ENCODE measurements at regions not wholly inside any gene's neighbourhood (a gene's known extent, or its start where the extent isn't known, plus 50 kb on each side); places are given as distances from the start of the nearest gene placed in this dataset.

- Histone ChIP-seq H3K9me3 (replicated peaks in 1 of 2; ENCODE audit: control insufficient read depth in 1 of 2, insufficient read depth in 1 of 2, low read length in 2 of 2) (no peaks in the 10 kb centered on the region), H3K27me3 (ENCODE audit: control insufficient read depth in 2 of 2, insufficient read depth in 2 of 2, low read length in 2 of 2) (no peaks in the 10 kb centered on the region), H3K4me2 (replicated peaks; ENCODE audit: extremely low read depth, low read length, poor library complexity, severe bottlenecking) (no peak overlapping the region), H4K20me1 (ENCODE audit: insufficient read depth, low read length) (no peaks in the 10 kb centered on the region), H3K27ac (ENCODE audit: low read depth in 1 of 2, low read length in 2 of 2) (no peak overlapping the region), H3K9ac (ENCODE audit: insufficient read depth, low read length, poor library complexity, severe bottlenecking) (no peak overlapping the region), H3K4me3 (replicated peaks in 1 of 3; ENCODE audit: low read depth in 2 of 3, low read length in 3 of 3) (no peak overlapping the region), H3K79me2 (ENCODE audit: insufficient read depth, low read length) (no peaks in the 10 kb centered on the region), H3K4me1 (ENCODE audit: control insufficient read depth in 1 of 2, insufficient read depth in 2 of 2, low read length in 2 of 2) (no peaks in the 10 kb centered on the region), H2AFZ (ENCODE audit: insufficient read depth, low read depth, low read length, poor library complexity, severe bottlenecking) (no peak overlapping the region), H3K36me3 (replicated peaks in 1 of 2; ENCODE audit: control insufficient read depth in 1 of 2, insufficient read depth in 2 of 2, low read length in 2 of 2) (no peaks in the 10 kb centered on the region)
- H3K4me1 Mint-ChIP-seq, result no peaks in the 10 kb centered on the region
- H3K27ac Mint-ChIP-seq, result no peak overlapping the region
- peaks cover 3 to 4% (median 4%) of the 10 kb centered on the region in 3 donors for H3K27me3 Mint-ChIP-seq (ENCODE audit: low read depth in 3 of 3)
- H3K36me3 Mint-ChIP-seq, result no peaks in the 10 kb centered on the region
- peaks cover 0 to 12% (median 3%) of the 10 kb centered on the region in 7 donors for H3K9me3 Mint-ChIP-seq
- intact Hi-C loops (cut with micrococcal nuclease), result no loop called here
- no CpG with 5 or more reads among the region's 2 CpGs for WGBS (ENCODE audit: insufficient coverage)
- no peak for TF ChIP-seq CTCF (IDR thresholded peaks at IDR 0.05)
- no peak overlapping the region for H3K4me3 Mint-ChIP-seq
- no peak for DNase-seq
Observed at GRCh38 chr18:55106466-55106865, 147.2 kb upstream of the CCDC68 start.

DNA sequence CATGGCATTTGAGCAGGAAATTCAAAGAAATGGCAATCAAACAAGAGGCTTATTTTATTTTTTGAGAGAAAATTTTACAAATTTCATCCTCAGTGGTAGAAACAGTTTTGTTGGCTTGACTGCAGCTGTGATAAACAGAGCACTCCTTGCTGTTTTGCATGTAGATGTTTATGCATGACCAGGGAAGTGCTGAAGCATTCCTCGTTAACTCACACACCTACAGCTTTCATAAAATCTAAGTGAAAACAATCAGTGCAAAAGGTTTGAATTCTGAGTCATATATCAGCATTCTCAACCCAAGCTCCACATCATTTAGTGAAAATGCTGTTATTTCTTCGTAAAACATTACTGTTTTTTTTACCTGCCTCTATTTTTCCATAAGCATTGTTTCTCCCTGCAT lies 146.6 kb upstream of the CCDC68 start:
- H3K4me3 ChIP-seq (replicated peaks in 1 of 3; ENCODE audit: low read depth in 2 of 3, low read length in 3 of 3), result no peak overlapping the region
- H3K27ac ChIP-seq (ENCODE audit: low read depth in 1 of 2, low read length in 2 of 2), result no peak overlapping the region
- no peaks in the 10 kb centered on the region for H3K4me1 ChIP-seq (ENCODE audit: control insufficient read depth in 1 of 2, insufficient read depth in 2 of 2, low read length in 2 of 2)
- WGBS (ENCODE audit: insufficient coverage), result no CpG with 5 or more reads among the region's 2 CpGs
- no peaks in the 10 kb centered on the region for H3K4me1 Mint-ChIP-seq
- DNase-seq, result no peak
- TF ChIP-seq CTCF (IDR thresholded peaks at IDR 0.05), result no peak
- H3K4me3 Mint-ChIP-seq, result no peak overlapping the region
- intact Hi-C loops (cut with micrococcal nuclease), result no loop called here
- no peaks in the 10 kb centered on the region for H3K27me3 ChIP-seq (ENCODE audit: control insufficient read depth in 2 of 2, insufficient read depth in 2 of 2, low read length in 2 of 2)
- no peak overlapping the region for H3K9ac ChIP-seq (ENCODE audit: insufficient read depth, low read length, poor library complexity, severe bottlenecking)
- H2AFZ ChIP-seq (ENCODE audit: insufficient read depth, low read depth, low read length, poor library complexity, severe bottlenecking), result no peak overlapping the region
- no peaks in the 10 kb centered on the region for H3K9me3 ChIP-seq (replicated peaks in 1 of 2; ENCODE audit: control insufficient read depth in 1 of 2, insufficient read depth in 1 of 2, low read length in 2 of 2)
- H3K36me3 ChIP-seq (replicated peaks in 1 of 2; ENCODE audit: control insufficient read depth in 1 of 2, insufficient read depth in 2 of 2, low read length in 2 of 2), result no peaks in the 10 kb centered on the region
- no peaks in the 10 kb centered on the region for H3K36me3 Mint-ChIP-seq
- H3K27me3 Mint-ChIP-seq (ENCODE audit: low read depth in 3 of 3), result peaks cover 3 to 4% (median 4%) of the 10 kb centered on the region in 3 donors
- H4K20me1 ChIP-seq (ENCODE audit: insufficient read depth, low read length), result no peaks in the 10 kb centered on the region
- H3K9me3 Mint-ChIP-seq, result peaks cover 0 to 10% (median 2%) of the 10 kb centered on the region in 7 donors
- no peak overlapping the region for H3K27ac Mint-ChIP-seq
- no peaks in the 10 kb centered on the region for H3K79me2 ChIP-seq (ENCODE audit: insufficient read depth, low read length)
- H3K4me2 ChIP-seq (replicated peaks; ENCODE audit: extremely low read depth, low read length, poor library complexity, severe bottlenecking), result no peak overlapping the region

Data from CD14-positive monocyte (primary cell).